ENCODE measurements at regions not wholly inside any gene's neighbourhood (a gene's known extent, or its start where the extent isn't known, plus 50 kb on each side); places are given as distances from the start of the nearest gene placed in this dataset.
A peak's percentile ranks its signal among the peaks of the same experiment; 100 is the strongest.
"Not testable (repeated sequence)": the region's sequence is repeated elsewhere in the genome, so short reads cannot be mapped to it uniquely, and the experiment has no call there.

GRCh38 chr15:62503451-62503850 is 338.4 kb upstream of the C2CD4B start:
- H3K36me3 ChIP-seq = no peaks in the 10 kb centered on the region
- no peak overlapping the region for H3K4me3 ChIP-seq
- DNase-seq = peak; percentile 6
- H3K9me3 ChIP-seq = no peaks in the 10 kb centered on the region
- H3K27me3 ChIP-seq = no peaks in the 10 kb centered on the region

- H3K4me3 ChIP-seq = no peak overlapping the region
- H3K9me3 ChIP-seq = no peaks in the 10 kb centered on the region
- no peaks in the 10 kb centered on the region for H3K36me3 ChIP-seq
- H3K27me3 ChIP-seq = no peaks in the 10 kb centered on the region
- DNase-seq = peak; percentile 36
Observed at GRCh38 chr15:62505762-62506161, 340.7 kb upstream of the C2CD4B start.

- H3K27me3 ChIP-seq = no peaks in the 10 kb centered on the region
- no peaks in the 10 kb centered on the region for H3K36me3 ChIP-seq
- H3K4me3 ChIP-seq = no peak overlapping the region
- peak; percentile 69 for DNase-seq
- no peaks in the 10 kb centered on the region for H3K9me3 ChIP-seq
Observed at GRCh38 chr15:62506217-62506805, 341.2 kb upstream of the C2CD4B start.

GRCh38 chr15:62509395-62509958 is 344.4 kb upstream of the C2CD4B start:
- Histone ChIP-seq H3K4me3 (no peak overlapping the region), H3K27me3 (no peaks in the 10 kb centered on the region), H3K9me3 (no peaks in the 10 kb centered on the region), H3K36me3 (no peaks in the 10 kb centered on the region)
- DNase-seq = no peak

GRCh38 chr15:62510791-62511190 is 345.7 kb upstream of the C2CD4B start:
- no peaks in the 10 kb centered on the region for H3K36me3 ChIP-seq
- no peak for DNase-seq
- no peak overlapping the region for H3K4me3 ChIP-seq
- no peaks in the 10 kb centered on the region for H3K9me3 ChIP-seq
- no peaks in the 10 kb centered on the region for H3K27me3 ChIP-seq

GRCh38 chr15:62512904-62513303 is 347.8 kb upstream of the C2CD4B start:
- no peaks in the 10 kb centered on the region for H3K9me3 ChIP-seq
- no peak overlapping the region for H3K4me3 ChIP-seq
- H3K27me3 ChIP-seq = no peaks in the 10 kb centered on the region
- no peak for DNase-seq
- H3K36me3 ChIP-seq = no peaks in the 10 kb centered on the region

- Histone ChIP-seq H3K27me3 (no peaks in the 10 kb centered on the region), H3K4me3 (no peak overlapping the region), H3K36me3 (no peaks in the 10 kb centered on the region)
Observed at GRCh38 chr15:62513893-62514292, 348.8 kb upstream of the C2CD4B start.

GRCh38 chr15:62515696-62516395 is 350.8 kb upstream of the C2CD4B start:
- DNase-seq = no peak
- Histone ChIP-seq H3K36me3 (no peaks in the 10 kb centered on the region), H3K9me3 (no peaks in the 10 kb centered on the region), H3K4me3 (no peak overlapping the region), H3K27me3 (no peaks in the 10 kb centered on the region)

More at GRCh38 chr15:62513893-62514292, 348.8 kb upstream of the C2CD4B start:
- DNase-seq = no peak
- H3K9me3 ChIP-seq = no peaks in the 10 kb centered on the region

- Histone ChIP-seq H3K36me3 (no peaks in the 10 kb centered on the region), H3K4me3 (no peak overlapping the region), H3K27me3 (no peaks in the 10 kb centered on the region), H3K9me3 (no peaks in the 10 kb centered on the region)
- DNase-seq = no peak
Observed at GRCh38 chr15:62517541-62517940, 352.5 kb upstream of the C2CD4B start.

- not testable (repeated sequence) for H3K36me3 ChIP-seq, H3K27me3 ChIP-seq, H3K9me3 ChIP-seq, DNase-seq, H3K4me3 ChIP-seq
Observed at GRCh38 chr15:62518666-62519065, 353.6 kb upstream of the C2CD4B start.

- Histone ChIP-seq H3K9me3 (no peaks in the 10 kb centered on the region), H3K27me3 (no peaks in the 10 kb centered on the region), H3K4me3 (no peak overlapping the region), H3K36me3 (no peaks in the 10 kb centered on the region)
- no peak for DNase-seq
Observed at GRCh38 chr15:62519900-62520299, 354.8 kb upstream of the C2CD4B start.

GRCh38 chr15:62520887-62521286 is 355.8 kb upstream of the C2CD4B start:
- no peaks in the 10 kb centered on the region for H3K36me3 ChIP-seq

GRCh38 chr15:62521396-62521795 is 356.3 kb upstream of the C2CD4B start:
- Histone ChIP-seq H3K9me3 (no peaks in the 10 kb centered on the region), H3K4me3 (no peak overlapping the region), H3K27me3 (no peaks in the 10 kb centered on the region), H3K36me3 (no peaks in the 10 kb centered on the region)
- no peak for DNase-seq

More at GRCh38 chr15:62520887-62521286, 355.8 kb upstream of the C2CD4B start:
- Histone ChIP-seq H3K9me3 (no peaks in the 10 kb centered on the region), H3K27me3 (no peaks in the 10 kb centered on the region), H3K4me3 (no peak overlapping the region)
- DNase-seq = no peak

GRCh38 chr15:62524848-62525247 is 359.8 kb upstream of the C2CD4B start:
- DNase-seq = no peak
- Histone ChIP-seq H3K27me3 (no peaks in the 10 kb centered on the region), H3K4me3 (no peak overlapping the region), H3K9me3 (no peaks in the 10 kb centered on the region), H3K36me3 (no peaks in the 10 kb centered on the region)

GRCh38 chr15:62527387-62527786 is 362.3 kb upstream of the C2CD4B start:
- no peaks in the 10 kb centered on the region for H3K9me3 ChIP-seq
- H3K36me3 ChIP-seq = no peaks in the 10 kb centered on the region
- H3K4me3 ChIP-seq = no peak overlapping the region
- H3K27me3 ChIP-seq = no peaks in the 10 kb centered on the region
- no peak for DNase-seq

GRCh38 chr15:62528505-62528904 is 363.4 kb upstream of the C2CD4B start:
- Histone ChIP-seq H3K4me3 (no peak overlapping the region), H3K9me3 (no peaks in the 10 kb centered on the region), H3K36me3 (no peaks in the 10 kb centered on the region), H3K27me3 (no peaks in the 10 kb centered on the region)
- DNase-seq = no peak

GRCh38 chr15:62532367-62532766 is 367.3 kb upstream of the C2CD4B start:
- DNase-seq = no peak

GRCh38 chr15:62533687-62534086 is 368.6 kb upstream of the C2CD4B start:
- no peaks in the 10 kb centered on the region for H3K36me3 ChIP-seq
- H3K4me3 ChIP-seq = no peak overlapping the region
- no peaks in the 10 kb centered on the region for H3K27me3 ChIP-seq
- no peaks in the 10 kb centered on the region for H3K9me3 ChIP-seq
- no peak for DNase-seq

More at GRCh38 chr15:62532367-62532766, 367.3 kb upstream of the C2CD4B start:
- no peaks in the 10 kb centered on the region for H3K36me3 ChIP-seq
- H3K9me3 ChIP-seq = no peaks in the 10 kb centered on the region
- no peak overlapping the region for H3K4me3 ChIP-seq
- H3K27me3 ChIP-seq = no peaks in the 10 kb centered on the region
